ENCODE measurements at regions not wholly inside any gene's neighbourhood (a gene's known extent, or its start where the extent isn't known, plus 50 kb on each side); places are given as distances from the start of the nearest gene placed in this dataset.
"Not testable (repeated sequence)": the region's sequence is repeated elsewhere in the genome, so short reads cannot be mapped to it uniquely, and the experiment has no call there.

DNA sequence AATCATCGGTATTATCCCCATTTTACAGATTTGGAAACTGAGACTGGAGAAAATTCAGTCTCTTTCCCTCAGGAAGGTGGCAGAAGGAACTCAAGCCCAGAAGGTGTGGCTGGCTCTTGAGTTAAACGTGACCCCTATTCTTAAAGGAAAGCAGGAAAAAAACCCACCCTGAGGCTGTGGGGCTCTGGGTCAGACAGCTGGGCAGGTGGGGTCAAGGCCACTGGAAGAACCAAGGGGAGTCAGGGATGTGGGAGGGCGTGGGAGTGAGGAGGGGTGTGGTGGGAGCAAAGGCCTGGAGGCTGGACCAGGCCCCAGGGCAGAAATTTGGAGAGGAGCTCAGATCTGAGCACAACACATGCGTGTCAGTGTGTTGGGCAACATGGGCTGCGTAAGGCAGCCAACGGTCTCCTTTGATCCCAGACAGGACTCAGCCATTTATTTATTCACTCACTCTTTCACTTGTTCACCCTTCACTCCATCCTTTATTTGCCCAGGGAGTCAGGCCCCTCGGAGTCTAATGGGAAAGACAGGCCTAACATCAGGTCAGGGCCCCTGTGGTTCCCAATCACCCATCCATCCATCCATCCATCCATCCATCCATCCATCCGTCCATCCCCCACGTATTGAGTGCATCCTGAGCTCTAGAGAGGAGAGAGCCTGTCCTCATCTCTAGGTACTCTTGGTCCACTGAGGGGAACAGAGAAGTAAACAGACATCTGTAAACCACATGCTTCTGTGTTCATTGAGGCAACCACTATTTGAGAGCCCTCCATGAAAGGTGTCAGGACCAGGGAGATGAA lies 165.0 kb downstream of the VEGFA start:
- no peak for DNase-seq (ENCODE audit: low read depth)

DNA sequence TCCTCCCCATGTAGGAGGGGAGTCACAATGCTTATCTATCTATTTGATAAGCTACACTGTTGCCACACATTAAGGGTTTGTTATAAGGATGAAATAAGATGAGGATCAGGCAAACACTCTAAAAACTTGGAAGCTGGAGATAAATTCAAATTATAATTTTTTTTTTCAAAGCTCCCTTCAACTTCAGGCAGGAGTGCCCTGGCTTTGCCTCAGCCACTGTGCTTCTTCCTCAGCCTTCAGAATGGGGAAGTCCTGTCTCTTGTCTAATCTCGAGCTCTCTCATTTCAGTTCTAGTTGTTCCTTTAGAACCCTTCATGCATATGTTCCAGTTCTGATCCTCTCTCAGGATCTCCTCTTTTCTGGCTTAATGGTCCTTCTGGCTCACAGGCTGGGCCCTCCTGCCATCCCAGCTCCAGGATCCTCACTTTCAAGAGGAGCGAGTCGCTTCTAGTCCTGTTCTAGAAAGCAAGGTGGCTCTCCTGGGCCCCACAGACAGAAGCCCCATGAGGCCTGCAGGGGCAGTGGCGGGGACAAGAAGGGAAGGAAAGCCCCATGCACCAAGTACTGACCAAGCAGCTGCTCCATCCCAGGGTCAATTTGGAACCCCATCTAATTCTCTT lies 164.3 kb downstream of the VEGFA start:
- no peak for DNase-seq (ENCODE audit: low read depth)

DNA sequence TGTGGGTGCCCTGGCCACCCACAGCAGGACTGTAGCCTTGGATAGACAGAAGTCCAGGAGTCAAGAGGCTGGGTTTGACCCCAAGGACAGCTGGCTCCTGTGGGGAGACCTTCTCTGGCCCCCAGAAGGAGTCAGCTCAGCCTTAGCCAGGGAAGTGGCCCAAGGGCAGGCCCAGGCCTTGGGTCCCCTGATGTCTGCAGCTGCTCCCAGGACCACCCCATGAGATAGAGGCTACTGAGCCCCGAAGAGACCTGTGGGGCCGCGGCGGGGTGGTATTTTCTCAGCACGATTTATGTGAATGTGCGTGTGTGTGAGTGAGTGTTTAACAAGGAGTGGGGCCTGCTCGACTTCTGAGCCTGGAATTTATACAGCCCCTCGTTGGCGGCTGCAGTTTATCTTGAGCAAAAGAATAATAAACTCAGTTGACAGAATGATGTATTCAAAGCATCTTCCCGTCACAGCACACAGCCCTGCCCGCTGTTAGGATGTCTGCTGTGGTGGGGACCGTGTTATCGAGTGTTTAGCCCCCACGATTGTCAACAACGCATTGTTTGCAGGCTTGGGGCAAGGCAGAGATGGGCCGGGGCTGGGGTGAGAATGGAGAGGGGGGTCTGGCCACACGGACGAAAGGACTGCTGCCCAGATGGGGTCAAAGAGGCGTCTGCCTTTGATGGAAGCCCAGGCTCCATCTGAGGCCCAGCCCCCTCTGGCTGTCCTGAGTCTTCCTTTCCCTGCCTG lies 163.3 kb downstream of the VEGFA start:
- no peak for DNase-seq (ENCODE audit: low read depth)

DNA sequence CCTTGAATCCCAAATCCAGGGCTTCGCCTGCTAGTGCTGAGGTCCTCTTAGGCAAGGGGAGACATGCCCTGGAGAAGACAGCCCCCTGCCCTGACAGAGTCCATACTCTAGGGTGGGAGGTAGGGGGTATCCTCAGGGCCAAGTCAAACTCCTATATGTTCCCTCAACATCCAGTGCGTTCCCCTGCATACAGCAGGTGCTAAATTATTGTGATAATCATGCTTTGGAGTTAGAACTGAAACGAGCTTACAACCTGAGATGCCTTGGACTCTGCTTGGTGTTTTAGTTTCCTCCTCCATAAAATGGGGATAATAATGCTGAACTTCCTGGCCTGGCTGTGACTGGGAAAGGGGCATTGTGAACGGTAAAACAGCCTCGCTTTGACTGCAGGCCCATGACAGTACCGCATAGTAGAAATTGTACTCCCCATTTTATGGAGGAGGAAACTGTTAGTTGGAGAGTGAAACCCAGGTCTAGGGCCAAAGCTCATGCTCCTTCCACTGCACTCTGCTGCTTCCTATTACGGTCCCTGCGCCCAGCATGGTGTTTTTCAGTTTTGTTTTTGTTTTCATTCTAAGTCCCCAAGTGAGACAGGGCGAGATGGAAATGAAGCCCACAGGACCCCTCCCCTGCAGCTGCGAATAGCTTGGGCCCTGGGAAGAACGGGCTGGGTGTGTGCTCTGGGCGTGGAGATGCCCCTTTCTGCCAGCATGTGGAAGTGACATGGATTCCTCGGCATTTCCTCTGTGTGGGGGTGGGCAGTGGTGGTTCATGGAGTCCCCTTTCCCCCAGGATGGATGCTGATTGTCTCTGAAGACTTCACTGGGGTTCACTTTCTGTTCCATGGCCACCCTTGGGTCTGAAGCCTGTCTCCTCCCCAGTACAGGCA lies 162.5 kb downstream of the VEGFA start:
- no peak for DNase-seq (ENCODE audit: low read depth)

DNA sequence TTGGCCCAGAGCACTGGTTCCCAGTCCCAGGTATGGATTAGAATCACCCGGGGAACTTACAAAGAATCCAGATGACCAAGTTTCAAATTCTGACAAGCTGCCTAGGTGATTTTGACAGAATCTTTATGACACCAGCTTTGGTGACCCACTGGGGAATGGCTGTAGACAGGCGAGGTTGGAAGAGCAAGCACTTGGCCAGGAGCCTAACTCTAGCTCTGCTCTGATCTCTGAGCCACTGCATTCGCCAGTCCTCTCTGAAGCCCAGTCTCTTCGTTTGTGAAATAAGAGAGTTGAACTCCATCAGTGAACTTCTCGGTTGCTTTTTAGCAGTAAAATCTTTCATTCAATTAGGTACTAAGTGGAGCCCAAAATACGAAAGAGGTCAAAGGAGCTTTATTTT lies 161.2 kb downstream of the VEGFA start:
- no peak for DNase-seq (ENCODE audit: low read depth)

DNA sequence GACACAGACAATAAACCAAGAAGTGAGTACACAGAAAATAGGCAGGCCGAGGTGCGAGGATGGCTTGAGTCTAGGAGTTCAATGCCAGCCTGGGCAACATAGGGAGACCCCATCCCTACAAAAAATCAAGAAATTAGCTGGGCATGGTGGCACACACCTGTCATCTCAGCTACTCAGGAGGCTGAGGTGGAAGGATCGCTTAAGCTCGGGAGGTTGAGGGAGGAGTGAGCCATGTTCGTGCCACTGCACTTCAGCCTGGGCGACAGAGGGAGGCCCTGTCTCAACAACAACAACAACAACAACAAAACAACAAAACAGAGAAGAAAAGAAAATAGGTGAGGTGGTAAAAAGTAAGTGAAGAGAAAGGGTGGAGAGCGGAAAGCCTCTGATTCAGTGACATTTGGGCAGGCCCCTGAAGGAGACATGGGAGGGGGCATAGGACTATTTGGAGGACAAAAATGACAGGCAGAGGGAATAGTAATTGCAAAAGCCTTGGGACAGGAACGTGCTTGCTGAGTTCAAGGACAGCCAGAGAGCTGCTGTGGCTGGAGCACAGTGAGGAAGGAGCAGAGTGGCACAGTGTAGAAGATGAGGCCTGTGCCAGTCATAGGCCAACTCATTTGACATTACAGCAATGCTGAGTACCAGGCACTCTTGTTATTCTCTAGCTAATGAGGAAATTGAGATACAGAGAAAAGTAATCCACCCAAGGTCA lies 160.6 kb downstream of the VEGFA start:
- no peak for DNase-seq (ENCODE audit: low read depth)

DNA sequence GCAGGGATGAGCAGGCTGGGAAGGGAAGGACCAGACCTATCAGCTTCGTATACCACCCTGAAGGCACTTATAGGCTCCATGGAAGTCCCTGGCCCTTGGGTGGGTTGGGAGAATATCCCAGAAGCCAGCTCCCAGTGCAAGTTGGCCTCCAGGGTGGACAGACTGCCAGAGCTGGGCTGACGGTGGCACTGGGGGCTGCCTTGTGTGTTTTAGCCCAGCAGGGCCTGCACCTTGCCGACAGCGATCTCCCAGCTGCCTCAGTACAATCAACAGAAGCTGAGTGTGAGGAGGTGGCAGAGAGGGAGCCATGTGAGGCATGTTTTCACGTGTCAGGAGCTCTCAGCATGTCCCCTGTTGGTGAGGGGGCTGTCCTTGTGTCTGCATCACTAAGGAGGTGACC lies 159.5 kb downstream of the VEGFA start:
- no peak for DNase-seq (ENCODE audit: low read depth)

DNA sequence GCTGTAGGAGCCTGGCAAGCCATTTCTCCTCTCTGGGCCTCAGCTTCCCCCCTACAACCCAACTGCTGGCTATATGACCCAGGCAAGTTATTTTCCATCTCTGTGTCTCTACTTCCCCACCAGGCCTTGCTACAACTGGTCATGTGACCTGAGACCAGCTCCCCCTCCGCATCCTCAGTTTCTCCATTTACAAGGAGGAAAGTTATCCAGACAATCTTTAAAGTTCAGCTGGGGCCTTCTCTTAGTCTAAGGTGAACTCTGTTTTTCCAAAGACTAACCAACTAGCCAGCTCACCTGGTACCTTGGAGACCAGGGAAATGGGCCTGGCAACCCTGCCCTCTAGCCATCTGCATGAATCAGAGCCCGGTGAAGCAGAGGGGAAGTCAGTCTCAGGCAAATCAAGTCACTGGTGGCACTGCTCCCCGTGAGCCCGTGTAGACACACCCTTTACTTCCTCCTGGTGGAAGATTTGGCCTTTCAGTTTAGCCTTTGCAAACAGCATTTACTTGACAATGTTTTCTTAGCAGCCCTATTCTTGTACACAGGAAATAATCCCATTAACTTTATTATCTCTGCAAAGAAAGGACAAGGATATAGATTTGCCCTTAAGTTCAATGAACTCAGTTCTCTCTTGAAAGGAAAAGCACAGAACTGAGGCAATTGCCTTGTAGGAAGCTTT lies 157.7 kb downstream of the VEGFA start:
- no peak for DNase-seq (ENCODE audit: low read depth)

DNA sequence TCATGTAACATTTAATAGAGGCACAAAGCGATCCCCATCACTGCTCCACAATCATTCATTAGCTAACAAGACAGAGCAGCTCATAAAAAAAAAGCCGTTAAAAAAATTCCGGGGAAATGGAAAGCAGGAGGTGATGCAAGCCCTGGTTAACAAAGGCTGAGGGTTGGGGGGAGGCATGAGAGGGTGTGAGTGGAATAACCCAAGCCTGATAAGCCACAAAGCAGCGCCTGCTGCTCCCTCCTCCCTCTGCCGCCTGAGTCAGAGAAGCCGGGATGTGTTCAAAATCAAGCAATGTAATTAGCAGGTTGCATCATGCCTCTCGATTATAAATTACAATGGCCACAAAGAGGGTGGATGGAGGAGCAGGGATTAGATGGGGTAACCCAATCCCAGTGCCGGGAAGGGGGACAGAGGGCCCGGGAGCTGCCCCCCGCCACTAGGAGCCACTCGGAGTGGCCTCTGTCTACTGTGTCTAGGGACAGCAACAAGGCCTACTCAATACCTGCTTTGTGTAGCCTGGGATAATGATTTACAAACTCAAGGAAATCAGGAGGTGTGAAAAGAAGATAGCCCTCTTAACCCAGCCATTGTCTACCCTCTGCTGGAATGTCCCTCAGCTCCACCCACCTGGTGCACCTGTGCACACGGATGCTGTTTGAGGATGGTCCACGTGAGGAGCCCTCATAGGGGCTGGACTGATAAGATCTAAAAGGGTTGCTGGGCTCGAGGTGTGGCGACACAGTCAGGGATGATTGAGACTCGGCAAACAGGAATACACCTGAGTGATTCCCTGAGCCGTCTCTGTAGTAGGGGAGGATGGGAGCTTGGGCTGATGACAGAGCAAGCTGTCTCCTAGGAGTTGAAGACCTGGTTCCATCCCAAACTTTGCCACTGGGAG lies 156.9 kb downstream of the VEGFA start:
- peak; percentile 73 for DNase-seq (ENCODE audit: low read depth)

DNA sequence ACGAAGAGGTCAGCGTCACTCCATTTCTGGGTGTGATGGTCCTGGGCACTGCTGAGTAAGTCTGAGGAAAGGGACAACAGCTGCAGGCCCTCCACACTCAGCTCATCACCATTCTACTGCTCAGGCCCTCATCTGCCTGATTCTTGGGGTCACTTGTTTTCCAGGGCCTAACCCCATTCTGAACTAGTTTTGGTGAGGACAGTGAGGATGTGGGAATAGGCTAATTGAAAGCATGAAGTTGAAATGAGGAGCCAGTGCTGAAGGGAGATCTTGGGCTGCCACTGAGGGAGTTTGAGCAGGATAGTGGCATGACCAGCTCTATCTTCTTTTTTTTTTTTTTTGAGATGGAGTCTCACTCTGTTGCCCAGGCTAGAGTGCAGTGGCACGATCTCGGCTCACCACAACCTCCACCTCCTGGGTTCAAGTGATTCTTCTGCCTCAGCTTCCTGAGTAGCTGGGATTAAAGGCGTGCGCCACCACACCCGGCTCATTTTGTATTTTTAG lies 155.7 kb downstream of the VEGFA start:
- DNase-seq (ENCODE audit: low read depth) = not testable (repeated sequence)

DNA sequence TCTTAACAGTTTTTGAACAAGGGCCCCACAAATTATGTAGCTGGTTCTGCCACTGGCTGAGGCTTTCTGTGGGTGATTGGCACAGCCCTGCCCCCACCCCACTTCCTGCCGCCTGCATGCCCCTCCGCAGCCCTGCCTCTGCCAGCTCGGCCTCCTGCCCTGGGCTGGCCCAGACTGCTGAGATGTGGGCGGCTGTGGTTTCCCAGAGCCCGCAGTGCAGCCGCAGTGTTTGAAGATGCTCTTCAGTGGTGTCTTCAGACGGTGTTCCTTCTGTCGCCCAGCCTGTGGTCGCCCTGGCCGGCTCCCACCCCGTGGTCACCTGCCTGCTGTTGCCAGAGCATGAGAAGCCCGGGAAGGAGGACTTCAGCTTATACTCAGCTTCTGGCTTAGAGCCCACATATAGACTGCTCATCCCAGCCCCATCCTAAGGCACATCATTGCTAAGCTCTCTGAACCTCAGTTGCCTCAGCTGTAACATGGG lies 154.3 kb downstream of the VEGFA start:
- no peak for DNase-seq (ENCODE audit: low read depth)

DNA sequence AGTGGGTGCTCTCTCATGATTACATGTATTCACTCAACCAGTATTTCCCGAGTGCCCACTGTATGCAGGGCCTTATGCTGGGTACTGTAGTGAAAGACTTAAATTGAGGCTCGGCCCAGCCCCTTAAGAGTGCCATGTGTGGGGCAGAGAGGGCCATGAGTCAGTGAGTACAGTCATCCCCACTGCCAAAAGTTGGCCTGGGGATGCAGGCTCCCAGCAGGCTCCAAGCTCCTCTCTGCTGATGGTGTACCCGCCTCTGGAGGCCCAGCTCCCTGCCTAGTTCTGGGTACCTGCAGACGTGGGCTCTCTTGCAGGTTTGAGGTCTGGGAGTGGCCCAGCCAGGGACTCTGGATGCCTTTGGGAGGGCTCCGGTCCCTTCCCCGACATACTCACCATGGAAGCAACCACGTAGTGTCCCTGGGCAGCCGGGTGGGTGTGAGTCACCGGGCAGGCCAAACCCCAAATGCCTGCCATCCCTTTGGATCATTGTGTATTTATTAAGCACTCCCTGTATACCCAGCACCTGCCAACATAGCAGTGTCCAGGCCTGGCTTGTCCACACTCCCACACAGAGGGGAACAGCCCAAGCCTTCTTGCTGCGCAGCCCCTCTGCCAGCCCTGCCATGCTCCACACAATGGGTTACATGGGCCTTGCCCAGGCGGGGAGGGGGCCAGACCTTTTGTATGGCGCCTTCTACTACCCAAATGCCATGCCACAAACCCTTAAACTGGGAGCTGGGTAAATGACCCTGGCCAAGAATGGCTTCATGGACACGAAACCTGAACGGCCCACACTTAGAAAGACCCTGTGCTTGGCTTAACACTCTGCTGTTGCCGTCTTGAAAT lies 153.6 kb downstream of the VEGFA start:
- DNase-seq (ENCODE audit: low read depth) = peak; percentile 60

DNA sequence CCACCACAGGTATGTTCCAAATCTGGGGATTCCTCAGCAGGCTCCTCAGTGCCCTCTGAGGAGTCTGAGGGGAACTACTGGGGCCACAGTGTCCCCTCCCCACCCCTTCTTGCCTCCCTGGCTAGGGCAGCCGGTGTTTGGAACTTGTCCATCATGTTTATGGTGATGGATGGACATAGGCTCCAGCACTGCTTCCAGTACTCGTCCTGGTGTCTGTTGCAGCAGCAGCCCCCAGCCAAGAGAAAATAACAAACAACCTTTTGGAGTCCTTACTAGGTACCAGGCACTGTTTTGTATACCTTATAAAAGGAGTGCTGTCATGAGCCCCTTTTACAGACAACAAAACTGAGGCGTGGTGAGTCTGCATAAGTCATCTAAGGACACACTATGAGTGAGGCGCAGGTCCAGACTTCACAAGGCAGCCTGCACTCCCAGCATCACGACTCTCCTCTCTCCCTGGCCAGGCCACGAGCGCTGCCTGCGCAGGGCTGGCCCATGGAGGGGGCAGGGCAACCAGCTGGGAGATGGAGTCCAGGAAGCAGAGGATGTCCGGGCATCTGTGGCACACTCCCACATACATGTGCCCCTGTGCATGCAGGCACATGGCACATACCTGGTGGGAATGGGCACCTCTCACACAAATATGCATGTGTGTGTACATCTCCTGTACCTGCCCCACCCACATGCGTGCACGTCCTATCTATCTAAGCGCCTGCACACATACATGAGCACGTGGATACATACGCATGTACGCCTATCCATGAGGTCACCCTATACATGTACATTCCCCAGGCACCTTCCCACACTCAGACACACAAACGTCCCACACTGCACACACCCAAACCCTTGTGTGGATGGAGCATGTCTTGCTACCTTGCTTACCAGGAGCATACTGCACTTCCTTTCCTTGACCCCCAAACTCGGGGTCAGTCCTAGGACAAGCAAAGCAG lies 152.7 kb downstream of the VEGFA start:
- DNase-seq (ENCODE audit: low read depth) = no peak

DNA sequence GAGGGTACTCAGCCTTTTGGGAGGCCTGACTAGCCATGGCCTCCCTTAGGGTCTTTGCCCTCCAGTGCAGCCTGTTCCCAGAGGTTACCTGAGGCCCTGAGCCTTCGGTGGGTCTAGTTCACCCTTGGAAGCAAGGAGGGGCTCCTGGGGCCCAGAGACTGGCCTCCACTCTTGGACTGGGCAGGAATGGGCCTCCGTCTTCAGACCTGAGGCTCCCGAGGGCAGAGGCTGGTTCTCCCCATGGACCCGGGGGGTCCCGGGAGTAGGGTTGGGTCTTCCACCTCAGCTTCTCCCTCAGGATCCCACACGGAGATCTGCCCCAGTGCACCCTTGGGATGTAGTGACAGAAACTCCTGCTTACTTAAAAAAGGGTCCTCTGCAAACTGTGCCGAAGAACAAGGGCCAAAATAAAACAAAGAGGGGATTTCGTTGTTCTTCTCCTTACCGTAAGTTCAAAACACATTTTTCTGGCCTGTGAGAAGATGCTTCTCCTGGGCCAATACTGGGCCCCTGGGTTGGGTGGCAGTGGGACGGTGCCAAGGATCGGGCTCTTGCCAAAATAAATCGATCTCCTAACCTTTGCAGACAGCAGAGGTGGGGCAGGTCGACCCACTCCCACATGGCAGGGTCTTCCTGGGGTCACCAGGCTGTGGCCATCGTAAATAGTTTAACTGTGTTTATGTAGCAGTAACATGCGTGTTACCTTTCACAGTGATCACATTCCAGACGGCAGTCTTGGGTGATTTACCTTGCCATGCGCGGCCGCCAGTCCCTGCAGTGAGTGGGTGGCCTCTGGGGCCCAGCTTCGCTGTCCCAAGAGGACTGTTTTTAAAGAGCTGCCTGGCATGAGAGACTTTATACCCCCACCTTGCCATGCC lies 151.8 kb downstream of the VEGFA start:
- no peak for DNase-seq (ENCODE audit: low read depth)

DNA sequence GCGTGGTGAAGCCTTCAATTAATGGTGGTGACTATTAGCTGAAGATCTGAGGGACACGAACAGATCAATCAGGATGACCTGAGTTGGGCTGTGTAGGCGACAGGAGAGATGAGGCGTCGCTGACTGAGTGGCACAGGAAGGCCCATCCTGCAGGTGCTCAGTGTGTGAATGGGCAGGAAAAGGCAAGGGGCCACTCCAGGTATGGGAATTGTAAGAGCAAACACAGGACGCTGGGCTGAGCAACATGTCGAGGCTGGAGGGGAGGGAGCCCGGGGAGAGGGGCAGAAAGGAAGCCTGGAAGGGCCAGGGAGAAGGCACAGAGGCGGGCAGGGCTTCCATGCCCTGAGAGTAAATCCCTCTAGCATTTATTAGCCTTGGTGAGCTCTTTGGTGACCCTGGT lies 151.0 kb downstream of the VEGFA start:
- no peak for DNase-seq (ENCODE audit: low read depth)

DNA sequence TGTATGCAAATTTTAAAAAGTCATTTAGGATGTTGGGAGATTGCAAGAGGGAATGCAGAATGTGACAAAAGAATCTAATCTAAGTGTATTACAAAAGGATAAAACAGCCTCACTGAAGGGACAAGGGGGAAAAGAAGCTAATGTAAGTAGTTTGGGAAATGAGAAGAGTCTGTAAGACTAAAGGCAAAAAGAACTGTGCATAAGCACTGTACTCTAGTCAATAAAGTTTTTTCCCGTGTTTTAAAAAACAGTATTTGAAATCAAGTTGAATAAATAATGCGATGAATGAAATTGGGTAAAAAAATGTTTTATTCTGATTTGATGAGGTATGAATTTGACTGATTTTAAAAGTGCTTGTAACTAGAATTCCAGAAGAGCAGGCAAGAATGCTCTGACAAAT lies 149.8 kb downstream of the VEGFA start:
- DNase-seq (ENCODE audit: low read depth) = no peak
